AG09319 (cell line): ENCODE measurements at regions not wholly inside any gene's neighbourhood (a gene's known extent, or its start where the extent isn't known, plus 50 kb on each side); places are given as distances from the start of the nearest gene placed in this dataset.
"Not testable (repeated sequence)": the region's sequence is repeated elsewhere in the genome, so short reads cannot be mapped to it uniquely, and the experiment has no call there.

ENCODE experiments used
- DNase-seq: peaks from one replicate; pipeline ENCODE4 v3.0.0-alpha.2; 2010; ENCODE audit warnings: low read depth; ENCODE audit errors: extremely low read depth
- TF ChIP-seq, protein P1 (sequence below): IDR thresholded peaks from 2 replicates; pipeline ENCODE4 v1.5.1; 2011; ENCODE audit warnings: low read depth, mild to moderate bottlenecking, inconsistent platforms, low read length, moderate library complexity

DNA sequence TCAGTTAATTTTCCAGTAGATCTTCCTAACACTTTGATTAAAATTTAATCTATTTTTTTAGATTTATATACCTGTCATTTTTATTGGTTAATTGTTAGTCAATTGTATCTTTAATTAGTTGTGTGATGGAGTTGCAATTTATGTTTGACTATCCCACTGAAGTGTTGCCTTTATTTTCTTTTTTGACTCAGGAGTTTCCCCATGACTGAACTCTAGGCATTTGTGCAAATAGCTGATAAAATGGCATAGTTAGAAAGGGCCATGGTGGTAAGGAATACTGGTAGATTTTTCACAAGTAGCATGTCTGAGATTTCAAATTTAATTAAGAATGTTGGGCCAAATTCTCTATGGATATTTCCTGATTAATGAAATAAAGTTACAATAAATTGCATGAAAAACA lies 273.1 kb upstream of the DAB2 start:
- TF ChIP-seq, protein P1, sequence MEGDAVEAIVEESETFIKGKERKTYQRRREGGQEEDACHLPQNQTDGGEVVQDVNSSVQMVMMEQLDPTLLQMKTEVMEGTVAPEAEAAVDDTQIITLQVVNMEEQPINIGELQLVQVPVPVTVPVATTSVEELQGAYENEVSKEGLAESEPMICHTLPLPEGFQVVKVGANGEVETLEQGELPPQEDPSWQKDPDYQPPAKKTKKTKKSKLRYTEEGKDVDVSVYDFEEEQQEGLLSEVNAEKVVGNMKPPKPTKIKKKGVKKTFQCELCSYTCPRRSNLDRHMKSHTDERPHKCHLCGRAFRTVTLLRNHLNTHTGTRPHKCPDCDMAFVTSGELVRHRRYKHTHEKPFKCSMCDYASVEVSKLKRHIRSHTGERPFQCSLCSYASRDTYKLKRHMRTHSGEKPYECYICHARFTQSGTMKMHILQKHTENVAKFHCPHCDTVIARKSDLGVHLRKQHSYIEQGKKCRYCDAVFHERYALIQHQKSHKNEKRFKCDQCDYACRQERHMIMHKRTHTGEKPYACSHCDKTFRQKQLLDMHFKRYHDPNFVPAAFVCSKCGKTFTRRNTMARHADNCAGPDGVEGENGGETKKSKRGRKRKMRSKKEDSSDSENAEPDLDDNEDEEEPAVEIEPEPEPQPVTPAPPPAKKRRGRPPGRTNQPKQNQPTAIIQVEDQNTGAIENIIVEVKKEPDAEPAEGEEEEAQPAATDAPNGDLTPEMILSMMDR = no peak
- DNase-seq = no peak

DNA sequence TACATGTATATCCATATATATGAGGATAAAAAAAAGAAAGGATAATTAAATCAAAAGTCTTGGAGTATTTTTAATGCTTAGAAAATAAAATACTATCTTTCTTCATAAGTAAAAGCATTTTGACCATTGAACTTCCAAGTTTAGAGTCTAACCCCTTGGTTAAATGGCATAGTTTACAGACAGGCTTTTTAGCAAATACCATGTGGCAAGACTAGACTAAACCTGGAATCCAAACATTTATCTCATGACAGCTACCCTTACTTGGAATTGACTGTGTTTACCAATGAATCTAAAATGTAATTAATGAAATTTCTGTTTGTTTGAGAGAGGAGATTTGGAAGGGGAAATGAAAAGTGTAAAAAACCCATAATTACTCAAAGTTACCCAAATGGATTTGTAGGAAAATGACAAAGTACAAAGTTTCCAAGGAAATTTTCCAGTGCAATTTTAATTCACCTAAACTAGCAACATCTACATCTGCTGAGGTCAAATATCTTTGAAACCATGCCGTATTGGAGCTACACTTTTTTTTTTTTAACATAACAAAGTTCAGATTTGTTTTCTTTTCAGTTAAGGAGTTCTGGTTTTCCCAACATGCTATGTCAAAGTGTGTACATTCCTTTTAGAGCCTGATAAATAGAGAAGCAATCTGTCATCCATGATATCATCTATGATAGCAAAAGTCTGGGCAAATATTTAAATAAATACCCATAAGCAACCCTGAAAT lies 272.1 kb upstream of the DAB2 start:
- DNase-seq = no peak
- TF ChIP-seq, protein P1 = no peak

DNA sequence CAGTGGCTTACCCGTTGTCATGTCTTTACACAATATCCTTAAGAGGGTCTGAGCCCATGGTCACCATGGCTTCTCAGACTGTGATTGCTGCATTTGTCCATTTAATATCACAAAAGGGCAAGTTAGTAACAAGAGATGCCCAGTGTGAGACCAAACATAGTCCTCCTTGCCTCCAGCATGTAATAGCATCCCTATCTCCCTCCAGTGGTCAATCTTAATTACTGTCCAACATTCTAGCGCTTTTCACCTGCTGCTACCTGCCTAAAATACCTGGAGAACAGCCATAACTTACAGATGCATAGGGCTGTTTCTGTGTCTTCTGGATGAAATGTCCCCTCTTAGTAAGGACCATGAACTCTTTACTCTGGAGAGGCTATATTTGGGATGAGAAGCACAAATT lies 267.2 kb upstream of the DAB2 start:
- no peak for DNase-seq
- TF ChIP-seq, protein P1 = no peak

- no peak for DNase-seq
- TF ChIP-seq, protein P1 = no peak
Observed at GRCh38 chr5:39691136-39691535, 266.4 kb upstream of the DAB2 start.

GRCh38 chr5:39689919-39690318 lies 265.1 kb upstream of the DAB2 start:
- TF ChIP-seq, protein P1 = no peak
- DNase-seq = no peak

- DNase-seq = not testable (repeated sequence)
Observed at GRCh38 chr5:39687924-39688323, 263.1 kb upstream of the DAB2 start.

- TF ChIP-seq, protein P1 = no peak
- DNase-seq = no peak
Observed at GRCh38 chr5:39680213-39680612, 255.4 kb upstream of the DAB2 start.

DNA sequence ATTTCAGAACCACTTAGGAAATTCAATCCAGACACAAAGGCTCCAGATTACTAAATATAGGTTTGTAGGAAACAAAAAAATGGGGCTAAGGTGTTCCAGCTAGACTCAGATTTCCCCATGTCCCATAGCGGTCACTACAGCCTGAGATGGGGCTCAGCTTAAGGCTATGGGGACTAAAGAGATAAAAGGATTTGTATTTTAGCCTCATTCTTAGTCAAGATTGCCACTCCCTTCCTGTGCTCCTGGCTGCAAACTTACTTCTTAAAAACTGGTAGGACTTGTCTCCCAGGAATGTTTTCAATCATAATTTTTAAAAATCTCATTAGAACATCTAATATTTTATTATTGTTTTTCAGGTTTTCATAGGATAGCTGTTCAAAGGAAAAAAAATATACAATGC lies 253.8 kb upstream of the DAB2 start:
- TF ChIP-seq, protein P1 = no peak
- no peak for DNase-seq
